DND-41 (cell line): ENCODE measurements at regions not wholly inside any gene's neighbourhood (a gene's known extent, or its start where the extent isn't known, plus 50 kb on each side); places are given as distances from the start of the nearest gene placed in this dataset.

ENCODE experiments used
- CTCF ChIP-seq: IDR thresholded peaks from 2 replicates; pipeline ENCODE4 v1.5.1; 2012; ENCODE audit warnings: borderline replicate concordance, low read length, moderate library complexity, mild to moderate bottlenecking; ENCODE audit not compliant: poor library complexity, severe bottlenecking; ENCODE audit errors: extremely low read depth
- EZH2 ChIP-seq: IDR thresholded peaks from 3 replicates; pipeline ENCODE4 v1.6.1; 2012; ENCODE audit warnings: borderline replicate concordance, low read depth, mild to moderate bottlenecking, moderate library complexity, low read length, inconsistent platforms; ENCODE audit not compliant: severe bottlenecking

DNA sequence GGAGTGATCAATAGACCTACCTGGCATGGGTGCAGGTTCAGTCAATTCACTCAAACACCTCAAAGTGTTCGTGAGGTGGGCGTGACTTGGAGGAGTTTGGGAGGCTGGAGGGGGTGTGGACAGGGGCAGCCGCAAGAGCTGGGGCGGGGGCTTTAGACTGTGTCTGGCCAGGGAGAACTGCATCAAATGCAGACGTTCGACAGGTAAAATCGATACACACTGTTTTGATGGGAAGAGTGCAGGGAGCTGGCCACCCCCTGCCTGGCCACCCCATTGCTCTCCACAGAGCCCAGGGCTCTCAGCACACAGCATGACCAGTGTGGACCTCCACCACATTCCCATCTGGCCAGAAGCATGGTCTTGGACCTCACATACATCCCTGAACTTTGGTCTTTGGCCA is 412.1 kb downstream of the OCA2 start:
- TF ChIP-seq CTCF (no peak), EZH2 (no peak)
